Breast epithelium (tissue), 4 donors: ENCODE measurements at regions not wholly inside any gene's neighbourhood (a gene's known extent, or its start where the extent isn't known, plus 50 kb on each side); places are given as distances from the start of the nearest gene placed in this dataset.

Source experiments
- DNase-seq, 2 donors: peaks; one replicate each; pipeline ENCODE4 v3.0.0-alpha.2; 2019; ENCODE audit warnings: low spot score in 2 of 2
- H3K27ac ChIP-seq, 2 donors: fragments of 200-600 bp; sonication (generic) in 1 of 2; one replicate each; pipeline ENCODE4 v1.5.1; 2016 to 2019; ENCODE audit warnings: mild to moderate bottlenecking in 1 of 2
- H3K27me3 ChIP-seq, 2 donors: fragments of 200-600 bp; sonication (generic) in 1 of 2; one replicate each; pipeline versions ENCODE4 v1.5.1 to v1.6.0; 2017 to 2019; ENCODE audit warnings: control low read depth in 1 of 2, mild to moderate bottlenecking in 1 of 2
- H3K36me3 ChIP-seq: fragments of 200-600 bp; one replicate; pipeline ENCODE4 v1.5.1; 2019
- H3K4me1 ChIP-seq, 2 donors: fragments of 200-600 bp; sonication (generic); one replicate each; pipeline ENCODE4 v1.5.1; 2016 to 2019; ENCODE audit warnings: control low read depth in 1 of 2
- H3K4me3 ChIP-seq, 3 donors: fragments of 200-600 bp; sonication (generic); 1 replicate in 2 of 3; 2 replicates in 1 of 3; pipeline ENCODE4 v1.5.1; 2016 to 2019; ENCODE audit warnings: mild to moderate bottlenecking in 3 of 3, moderate library complexity in 2 of 3
- H3K9me3 ChIP-seq, 2 donors: fragments of 200-600 bp; sonication (generic) in 1 of 2; one replicate each; pipeline ENCODE4 v1.5.1; 2016 to 2019; ENCODE audit warnings: control low read depth in 1 of 2
- CTCF ChIP-seq, 3 donors: fragments of 450-650 bp; IDR thresholded peaks; one replicate each; pipeline ENCODE4 v1.5.1; 2016 to 2017; ENCODE audit warnings: antibody characterized with exemption in 3 of 3, mild to moderate bottlenecking in 3 of 3, moderate library complexity in 3 of 3
- POLR2A ChIP-seq: fragments of 450-650 bp; IDR thresholded peaks from one replicate; pipeline ENCODE4 v1.6.1; 2016; ENCODE audit warnings: antibody characterized with exemption, mild to moderate bottlenecking, moderate library complexity
- POLR2AphosphoS5 ChIP-seq, 3 donors: sonication (generic); formaldehyde crosslinking; IDR thresholded peaks; one replicate each; pipeline ENCODE4 v1.6.1; 2017; ENCODE audit warnings: antibody characterized with exemption in 3 of 3
- intact Hi-C: fragments of 100-400 bp; cut with DNase I; formaldehyde crosslinking; loops from one replicate; pipeline ENCODE4 v1.15.1; 2023; ENCODE audit warnings: low total_unique reads

GRCh38 chr15:101550124-101550523 lies 60.6 kb upstream of the PCSK6 start:
- no peak for TF ChIP-seq CTCF (IDR thresholded peaks at IDR 0.05)
- TF ChIP-seq POLR2A: no peak
- TF ChIP-seq POLR2AphosphoS5 (IDR thresholded peaks at IDR 0.05): no peak
- no peak for DNase-seq
- Histone ChIP-seq H3K4me1 (no peaks in the 10 kb centered on the region), H3K4me3 (no peak overlapping the region), H3K27me3 (peaks cover 0 to 28% of the 10 kb centered on the region in 2 donors), H3K27ac (no peak overlapping the region), H3K9me3 (peaks cover 0 to 6% of the 10 kb centered on the region in 2 donors), H3K36me3 (no peaks in the 10 kb centered on the region)
- intact Hi-C loops: no loop called here

- Histone ChIP-seq H3K9me3 (peaks cover 0 to 6% of the 10 kb centered on the region in 2 donors), H3K4me3 (no peak overlapping the region), H3K27ac (no peak overlapping the region), H3K27me3 (peaks cover 0 to 30% of the 10 kb centered on the region in 2 donors), H3K4me1 (peaks cover 0 to 5% of the 10 kb centered on the region in 2 donors), H3K36me3 (no peaks in the 10 kb centered on the region)
- intact Hi-C loops: no loop called here
- TF ChIP-seq POLR2A (no peak), POLR2AphosphoS5 (IDR thresholded peaks at IDR 0.05) (no peak), CTCF (IDR thresholded peaks at IDR 0.05) (no peak)
- no peak for DNase-seq
Observed at GRCh38 chr15:101549647-101550046, 60.1 kb upstream of the PCSK6 start.

- Histone ChIP-seq H3K27me3 (peaks cover 0 to 43% of the 10 kb centered on the region in 2 donors), H3K27ac (no peak overlapping the region), H3K9me3 (peaks cover 0 to 6% of the 10 kb centered on the region in 2 donors), H3K36me3 (no peaks in the 10 kb centered on the region), H3K4me1 (peaks cover 0 to 6% of the 10 kb centered on the region in 2 donors), H3K4me3 (no peak overlapping the region)
- TF ChIP-seq POLR2AphosphoS5 (IDR thresholded peaks at IDR 0.05) (no peak), CTCF (IDR thresholded peaks at IDR 0.05) (no peak), POLR2A (no peak)
- intact Hi-C loops: no loop called here
- DNase-seq: no peak
Observed at GRCh38 chr15:101547737-101548136, 58.2 kb upstream of the PCSK6 start.

- Histone ChIP-seq H3K4me3 (no peak overlapping the region), H3K27ac (no peak overlapping the region), H3K27me3 (peaks cover 0 to 26% of the 10 kb centered on the region in 2 donors), H3K4me1 (peaks cover 0 to 6% of the 10 kb centered on the region in 2 donors), H3K9me3 (peaks cover 0 to 6% of the 10 kb centered on the region in 2 donors), H3K36me3 (no peaks in the 10 kb centered on the region)
- DNase-seq: no peak
- TF ChIP-seq POLR2AphosphoS5 (IDR thresholded peaks at IDR 0.05) (no peak), CTCF (IDR thresholded peaks at IDR 0.05) (no peak), POLR2A (no peak)
- intact Hi-C loops: no loop called here
Observed at GRCh38 chr15:101545548-101546505, 56.3 kb upstream of the PCSK6 start.

GRCh38 chr15:101544613-101544945 lies 55.1 kb upstream of the PCSK6 start:
- DNase-seq: no peak
- TF ChIP-seq POLR2A: no peak
- TF ChIP-seq CTCF (IDR thresholded peaks at IDR 0.05): no peak
- TF ChIP-seq POLR2AphosphoS5 (IDR thresholded peaks at IDR 0.05): no peak
- H3K36me3 ChIP-seq: no peaks in the 10 kb centered on the region
- no peak overlapping the region for H3K27ac ChIP-seq
- H3K27me3 ChIP-seq: peaks cover 0 to 23% of the 10 kb centered on the region in 2 donors
- H3K4me3 ChIP-seq: no peak overlapping the region
- H3K4me1 ChIP-seq: peaks cover 0 to 6% of the 10 kb centered on the region in 2 donors
- intact Hi-C loops: no loop called here
- H3K9me3 ChIP-seq: peaks cover 0 to 6% of the 10 kb centered on the region in 2 donors
